Putamen (tissue), 1 donor: ENCODE measurements at regions not wholly inside any gene's neighbourhood (a gene's known extent, or its start where the extent isn't known, plus 50 kb on each side); places are given as distances from the start of the nearest gene placed in this dataset.

ENCODE experiments used
- DNase-seq: peaks from one replicate; pipeline ENCODE4 v3.0.0-alpha.2; 2016; ENCODE audit warnings: low spot score

DNA sequence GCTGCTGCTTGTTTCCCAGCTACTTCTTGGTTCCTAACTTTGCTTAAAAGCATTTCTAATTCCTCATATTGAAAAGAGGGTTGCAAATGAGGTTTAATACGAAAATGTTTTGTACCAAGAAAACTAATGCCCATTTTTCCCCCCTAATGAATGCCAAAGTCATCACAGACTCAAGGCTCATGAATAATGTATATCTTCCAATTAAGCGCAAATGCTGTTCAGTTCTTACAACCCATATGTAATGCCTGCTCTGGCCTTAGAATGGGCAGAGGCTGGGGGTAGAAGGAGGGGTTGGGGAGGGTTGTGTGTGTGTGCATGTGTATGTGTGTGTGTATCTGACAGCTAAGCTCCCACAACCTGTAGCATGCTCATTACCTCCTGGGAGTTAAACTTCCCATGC lies 901.7 kb downstream of the KCNMA1 start:
- peak; percentile 29 for DNase-seq

DNA sequence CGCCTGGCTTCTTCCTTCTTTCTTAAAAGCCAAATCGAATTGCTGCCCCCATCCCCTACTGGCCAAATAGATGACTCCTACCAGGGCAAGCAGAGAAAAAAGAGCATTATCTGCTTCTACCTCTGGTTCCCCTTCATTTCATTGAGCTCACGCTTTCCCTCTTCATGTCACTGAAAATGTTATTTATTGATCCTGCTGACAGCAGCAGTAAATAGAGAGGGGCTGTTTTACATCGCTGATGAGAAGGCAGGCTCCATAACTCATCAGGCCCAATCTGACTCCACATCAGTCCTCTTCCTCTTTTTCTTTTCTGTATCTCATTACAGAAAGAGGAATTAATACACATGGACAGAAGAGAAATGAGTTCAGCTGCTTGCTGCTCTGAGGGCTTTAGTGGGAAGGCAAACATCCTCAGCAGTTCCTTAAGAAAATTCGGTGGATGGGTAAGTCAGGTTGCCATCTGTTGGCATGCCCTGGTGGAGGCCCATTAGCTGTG lies 904.1 kb downstream of the KCNMA1 start:
- no peak for DNase-seq

DNA sequence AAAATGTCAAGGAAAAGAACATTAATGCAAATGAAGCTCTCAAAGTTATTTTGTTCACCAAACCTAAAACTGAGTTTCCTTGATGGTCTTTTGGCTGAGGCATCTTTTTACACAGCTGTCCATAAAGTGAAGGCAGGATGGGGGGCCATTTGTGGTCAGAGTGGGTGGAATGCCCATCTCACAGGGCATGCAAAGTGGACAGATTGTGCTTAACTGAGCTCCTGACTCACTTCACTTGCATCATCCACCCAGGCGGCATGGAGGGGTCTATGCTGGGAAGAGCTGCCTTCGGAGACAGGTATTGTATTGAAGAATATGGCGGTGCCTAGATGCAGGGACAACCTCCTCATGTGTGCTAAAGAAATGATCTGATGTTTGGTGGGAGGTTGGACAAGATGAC lies 905.3 kb downstream of the KCNMA1 start:
- no peak for DNase-seq

DNA sequence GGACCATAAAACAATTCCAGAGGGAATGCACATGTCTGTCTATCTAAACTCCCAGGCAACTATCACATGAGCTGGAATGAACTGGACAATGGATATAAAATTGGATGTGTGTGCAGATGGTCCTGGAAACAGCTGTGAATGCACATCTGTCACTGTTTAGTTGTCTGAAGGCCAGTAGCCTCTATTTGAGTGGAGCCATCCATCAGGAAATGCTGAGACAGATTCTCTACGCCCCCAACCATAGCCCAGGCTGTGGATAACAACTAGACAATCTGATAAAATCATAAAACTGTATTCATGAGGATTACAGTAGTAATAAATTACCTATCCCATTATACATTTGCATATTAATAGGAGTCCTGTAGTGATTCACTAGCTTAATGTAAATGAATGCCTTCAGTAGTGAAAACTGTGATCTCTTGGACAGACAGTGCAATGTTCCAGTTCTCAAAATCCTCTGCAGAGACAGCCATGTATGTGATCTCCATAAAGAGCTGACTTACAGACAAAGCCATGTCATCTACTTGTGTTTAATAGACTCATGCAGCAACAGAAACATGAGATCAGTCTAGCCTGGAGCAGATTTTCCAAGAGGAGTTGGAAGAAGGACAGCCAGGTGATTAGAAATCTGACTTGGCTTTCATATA lies 907.6 kb downstream of the KCNMA1 start:
- no peak for DNase-seq

DNA sequence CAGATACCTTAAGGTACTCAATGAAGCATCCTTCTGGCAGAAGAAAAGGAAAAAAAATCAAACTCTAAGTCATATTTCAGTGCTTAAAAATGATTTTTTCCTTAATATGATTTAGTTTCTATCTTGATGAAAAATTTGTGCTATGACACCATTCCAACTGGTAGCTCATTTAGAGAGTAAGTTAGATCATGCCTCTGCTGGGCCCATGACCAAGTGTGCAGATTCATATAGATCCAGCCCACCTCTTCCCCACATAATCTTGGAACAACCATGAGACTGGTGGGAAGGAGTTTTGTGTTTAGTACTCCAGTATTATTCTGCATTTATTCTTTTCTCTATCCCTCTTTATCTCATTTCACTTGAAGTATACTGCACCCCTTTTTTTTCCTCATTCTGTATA lies 908.3 kb downstream of the KCNMA1 start:
- no peak for DNase-seq

DNA sequence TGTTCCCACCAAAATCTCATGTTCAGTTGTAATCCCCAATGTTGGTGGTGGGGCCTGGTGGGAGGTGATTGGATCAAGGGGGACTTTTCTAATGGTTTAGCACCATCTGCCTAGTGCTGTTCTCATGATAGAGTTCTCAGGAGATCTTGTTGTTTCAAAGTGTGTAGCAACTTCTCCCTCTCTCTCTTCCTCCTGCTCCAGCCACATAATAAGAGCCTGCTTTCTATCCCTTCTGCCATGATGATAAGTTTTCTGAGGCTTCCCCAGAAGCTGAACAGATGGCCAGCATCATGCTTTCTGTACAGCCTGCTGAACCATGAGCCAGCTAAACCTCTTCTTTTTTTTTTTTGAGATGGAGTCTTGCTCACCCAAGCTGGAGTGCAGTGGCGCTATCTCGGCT lies 910.6 kb downstream of the KCNMA1 start:
- no peak for DNase-seq

DNA sequence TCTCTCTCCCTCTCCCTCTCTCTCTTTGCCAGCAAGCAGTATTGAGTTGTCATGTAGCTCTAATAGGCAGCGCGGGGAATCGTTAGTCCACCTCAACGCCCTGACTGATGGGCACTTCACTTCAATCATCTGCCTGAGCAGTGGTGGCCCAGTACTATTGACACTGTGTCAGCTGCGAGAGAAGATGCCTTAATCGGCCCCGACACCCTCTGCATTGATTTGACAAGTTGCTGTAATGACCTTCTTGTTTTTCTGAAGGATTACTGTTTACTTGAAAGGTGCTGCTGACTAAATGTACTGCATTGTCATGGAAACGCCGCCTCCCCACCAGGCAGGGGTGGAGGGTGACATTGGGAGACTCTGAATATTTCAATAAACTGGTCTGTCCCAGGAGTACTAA lies 913.8 kb downstream of the KCNMA1 start:
- no peak for DNase-seq

DNA sequence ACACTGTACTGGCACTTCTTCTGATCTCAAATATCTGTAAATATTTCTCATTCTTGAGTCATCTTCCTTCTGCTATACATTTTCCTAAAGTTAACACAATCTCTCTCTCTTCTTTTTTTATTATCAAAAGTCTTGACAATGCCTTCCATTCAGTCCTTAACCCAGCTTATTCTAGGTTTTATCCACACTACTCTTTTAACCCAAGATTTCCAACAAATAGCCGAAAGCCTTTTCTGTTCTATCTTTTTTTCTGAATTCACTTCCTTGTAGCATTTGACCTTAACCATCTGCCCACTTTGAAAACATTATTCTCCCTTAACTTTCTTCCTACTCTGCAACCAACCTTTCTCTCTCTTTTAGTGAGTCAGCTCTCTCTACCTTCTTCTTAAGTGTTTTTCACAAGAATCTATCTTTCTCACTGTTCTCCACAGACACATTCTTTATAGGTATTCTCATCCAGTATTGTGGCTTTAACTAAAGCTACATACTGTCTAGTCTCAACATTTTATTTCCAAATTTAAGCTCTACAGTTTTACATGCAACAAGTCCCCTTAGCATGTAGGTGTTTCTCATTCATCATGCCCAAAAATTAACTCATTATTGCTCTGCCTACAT lies 915.6 kb downstream of the KCNMA1 start:
- DNase-seq: no peak

DNA sequence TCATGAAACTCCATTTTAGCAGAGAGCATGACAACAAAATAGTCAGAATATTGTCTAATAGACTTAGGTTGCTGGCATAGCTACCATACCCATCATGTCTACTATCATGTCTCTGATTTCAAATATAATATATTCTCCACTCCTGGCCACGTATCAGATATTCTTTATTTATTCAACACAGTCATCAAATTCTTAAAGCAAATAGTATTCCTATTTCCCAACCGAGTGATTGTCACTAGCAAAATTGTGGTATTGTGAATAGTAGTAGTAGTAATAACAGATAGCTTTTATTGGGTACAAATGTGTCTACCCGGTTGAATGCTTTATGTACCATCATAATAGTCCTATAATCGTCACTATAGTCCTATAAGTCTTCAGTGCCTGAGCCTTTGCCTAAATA lies 918.6 kb downstream of the KCNMA1 start:
- DNase-seq: no peak

DNA sequence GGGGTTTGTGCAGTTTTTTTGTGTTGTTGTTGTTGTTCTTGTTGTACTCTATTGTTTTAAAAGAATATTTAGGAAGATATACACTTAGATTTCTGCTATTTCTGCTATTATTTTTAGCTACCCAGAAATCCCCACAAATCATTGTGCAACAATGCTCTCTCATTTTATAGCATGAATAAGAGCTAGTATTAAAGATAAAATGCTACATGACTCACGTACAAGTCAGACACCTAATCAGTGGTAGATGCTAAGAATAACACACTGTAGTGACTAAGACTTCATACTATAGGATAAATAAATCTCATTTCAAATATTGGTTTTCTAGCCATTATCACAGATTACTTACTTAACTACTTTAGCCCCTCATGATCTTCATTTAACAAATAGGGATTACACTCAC lies 920.5 kb downstream of the KCNMA1 start:
- no peak for DNase-seq

DNA sequence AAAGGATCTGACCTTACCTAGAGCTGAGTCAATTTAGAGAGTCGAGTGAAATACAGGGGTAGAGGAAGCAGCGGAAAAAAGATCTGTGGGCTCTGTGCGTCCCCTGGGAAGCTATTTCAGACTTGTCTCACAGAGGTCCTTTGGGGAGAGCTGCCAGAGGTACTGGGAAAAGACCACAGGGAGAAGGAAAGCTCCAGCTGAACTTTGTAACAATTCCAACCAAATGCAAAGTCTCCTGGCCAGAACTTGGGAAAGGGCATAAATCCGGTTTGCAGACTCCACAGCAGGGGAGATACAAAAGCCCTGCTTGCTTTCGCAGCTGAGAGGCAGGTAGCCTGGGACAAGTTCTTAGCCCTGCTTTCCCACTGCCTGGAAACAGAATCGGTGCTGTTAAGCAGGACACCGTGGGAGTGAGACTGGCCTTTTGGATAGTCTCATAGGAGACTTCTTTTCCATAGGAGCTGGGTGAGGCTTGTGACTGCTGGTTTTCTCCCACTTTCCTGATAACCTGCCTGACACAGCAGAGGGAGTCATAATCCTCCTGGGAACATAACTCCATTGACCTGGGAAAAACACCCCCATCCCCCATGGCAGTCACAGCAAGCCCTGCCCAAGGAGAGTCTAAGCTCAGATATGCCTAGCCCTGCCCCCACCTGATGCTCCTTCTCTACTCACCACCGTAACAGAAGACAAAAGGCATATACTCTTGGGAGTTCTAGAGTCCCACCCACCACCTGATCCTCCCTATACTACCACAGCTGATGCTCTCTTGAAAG lies 926.2 kb downstream of the KCNMA1 start:
- DNase-seq: no peak

DNA sequence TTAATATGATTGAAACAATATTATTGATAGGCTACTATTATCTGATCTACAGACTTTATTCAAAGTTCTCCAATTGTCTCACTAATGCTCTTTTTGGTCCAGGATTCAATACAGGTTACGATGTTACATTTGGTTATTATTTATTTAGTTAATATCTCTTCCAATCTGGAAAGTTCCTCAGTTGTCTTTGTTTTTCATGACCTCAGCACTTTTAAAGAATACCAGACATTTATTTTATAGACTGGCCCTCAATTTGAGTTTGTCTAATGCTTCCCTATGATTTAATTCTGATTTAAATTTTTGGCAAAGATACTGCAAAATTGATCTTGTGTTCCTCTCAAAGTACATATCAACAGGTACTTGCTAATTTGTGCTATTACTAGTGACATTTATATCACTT lies 937.4 kb downstream of the KCNMA1 start:
- no peak for DNase-seq

DNA sequence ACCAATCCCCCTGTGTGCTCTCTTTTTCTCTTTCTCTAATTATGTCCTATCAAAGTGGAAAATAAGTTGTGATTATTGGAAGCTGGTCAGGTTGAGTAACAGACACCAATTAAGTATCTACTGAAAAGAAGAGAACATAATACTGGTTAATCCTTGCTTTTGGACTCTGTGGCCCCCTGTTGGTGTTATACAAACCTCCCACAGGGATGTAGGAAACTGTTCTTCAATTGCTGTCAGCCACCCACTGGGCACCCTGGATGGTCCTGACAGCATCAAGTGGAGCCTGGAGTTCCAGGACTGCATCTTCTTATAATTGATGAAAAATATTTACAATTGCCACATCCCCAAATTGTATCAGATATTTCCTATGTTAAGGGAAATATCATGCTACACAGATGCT lies 939.7 kb downstream of the KCNMA1 start:
- no peak for DNase-seq

DNA sequence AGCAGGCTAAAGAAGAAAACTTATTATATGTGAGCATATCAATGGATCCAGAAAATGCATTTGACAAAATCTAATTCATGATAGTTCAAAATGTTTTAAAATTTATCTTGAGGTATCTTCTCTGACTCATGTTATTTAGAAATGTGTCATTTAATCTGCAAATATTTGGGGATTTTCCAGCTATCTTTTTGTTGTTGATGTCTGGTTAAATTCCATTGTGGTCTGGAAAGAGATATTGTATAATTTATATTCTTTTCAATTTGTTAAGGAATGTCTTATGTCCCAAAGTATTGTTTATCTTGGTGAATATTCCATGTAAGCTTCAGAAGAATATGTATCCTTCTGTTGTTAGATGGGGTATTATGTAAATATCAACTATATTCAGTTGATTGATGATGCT lies 942.5 kb downstream of the KCNMA1 start:
- no peak for DNase-seq

DNA sequence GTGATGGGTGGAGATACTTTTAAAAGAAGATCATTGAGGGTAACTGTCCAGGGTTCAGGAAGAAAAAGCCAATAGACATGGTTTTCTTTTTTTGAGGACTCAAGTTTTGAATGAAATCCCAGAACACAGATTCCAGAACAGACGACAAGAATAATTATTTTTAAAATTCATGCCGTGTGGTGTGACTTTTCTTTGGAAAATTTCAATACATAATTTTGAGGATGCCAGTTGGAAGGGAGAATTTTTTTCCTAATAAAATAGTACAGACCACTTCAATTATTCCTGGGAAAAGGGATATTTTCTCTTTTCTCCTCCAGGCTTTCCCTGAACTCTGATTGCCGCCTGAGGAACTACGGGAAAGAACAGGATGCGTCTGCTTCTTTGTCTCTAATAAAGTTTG lies 951.4 kb downstream of the KCNMA1 start:
- no peak for DNase-seq

DNA sequence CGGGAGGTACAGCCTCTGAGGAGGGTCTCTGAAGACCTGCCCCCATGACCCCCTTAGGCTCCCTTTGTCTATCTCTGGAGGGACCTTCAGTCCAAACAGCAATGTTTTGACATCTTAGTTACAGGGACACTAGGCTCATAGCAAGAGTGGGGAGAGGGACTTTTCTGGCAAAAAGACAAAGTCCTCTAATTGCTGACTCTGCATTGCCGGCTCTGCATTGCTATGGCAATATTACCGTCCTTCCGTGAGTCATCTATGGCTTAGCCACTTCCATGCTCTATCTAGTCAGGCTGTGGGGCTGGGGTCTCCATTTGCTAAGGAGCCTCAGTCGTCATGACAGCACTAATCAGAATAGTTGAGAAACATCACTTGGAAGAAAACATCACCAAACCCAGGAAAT lies 952.6 kb downstream of the KCNMA1 start:
- no peak for DNase-seq

DNA sequence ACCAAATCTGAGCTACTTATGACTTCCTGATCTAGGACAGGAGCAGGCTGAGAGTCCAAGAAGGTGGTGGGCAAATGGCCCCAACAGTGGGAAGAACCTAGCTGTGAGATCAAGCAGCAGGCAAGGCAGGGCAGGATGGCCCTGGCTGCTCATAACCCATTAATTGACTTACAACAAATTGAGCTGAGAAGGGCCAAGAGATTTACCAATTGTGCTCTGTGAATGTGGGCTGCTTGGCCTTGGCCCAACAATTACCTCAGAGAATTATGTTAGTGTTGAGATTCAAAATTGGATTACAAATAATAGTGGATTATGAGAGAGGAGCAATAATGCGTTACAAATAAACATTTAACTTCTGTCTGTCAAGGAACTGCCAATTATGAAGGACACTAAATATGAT lies 956.5 kb downstream of the KCNMA1 start:
- no peak for DNase-seq

DNA sequence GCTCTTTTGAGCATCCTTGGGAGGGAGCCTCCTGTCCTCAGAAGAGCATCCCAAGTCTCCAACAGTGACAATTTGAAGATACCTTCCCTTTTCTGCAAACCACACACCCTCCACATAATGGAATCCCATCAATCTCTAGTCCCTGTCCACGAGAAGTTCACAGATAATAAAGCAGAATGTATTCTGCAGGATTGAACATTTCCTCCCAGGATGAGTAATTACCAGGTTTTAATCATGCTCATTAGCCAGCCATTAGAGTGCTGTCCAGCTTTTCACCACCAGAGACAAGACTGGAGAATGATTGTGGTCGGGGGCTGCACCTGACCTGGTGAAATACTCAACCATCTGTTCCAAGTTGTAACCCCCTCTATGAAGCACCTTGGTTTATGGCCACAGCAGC lies 958.6 kb downstream of the KCNMA1 start:
- DNase-seq: no peak

DNA sequence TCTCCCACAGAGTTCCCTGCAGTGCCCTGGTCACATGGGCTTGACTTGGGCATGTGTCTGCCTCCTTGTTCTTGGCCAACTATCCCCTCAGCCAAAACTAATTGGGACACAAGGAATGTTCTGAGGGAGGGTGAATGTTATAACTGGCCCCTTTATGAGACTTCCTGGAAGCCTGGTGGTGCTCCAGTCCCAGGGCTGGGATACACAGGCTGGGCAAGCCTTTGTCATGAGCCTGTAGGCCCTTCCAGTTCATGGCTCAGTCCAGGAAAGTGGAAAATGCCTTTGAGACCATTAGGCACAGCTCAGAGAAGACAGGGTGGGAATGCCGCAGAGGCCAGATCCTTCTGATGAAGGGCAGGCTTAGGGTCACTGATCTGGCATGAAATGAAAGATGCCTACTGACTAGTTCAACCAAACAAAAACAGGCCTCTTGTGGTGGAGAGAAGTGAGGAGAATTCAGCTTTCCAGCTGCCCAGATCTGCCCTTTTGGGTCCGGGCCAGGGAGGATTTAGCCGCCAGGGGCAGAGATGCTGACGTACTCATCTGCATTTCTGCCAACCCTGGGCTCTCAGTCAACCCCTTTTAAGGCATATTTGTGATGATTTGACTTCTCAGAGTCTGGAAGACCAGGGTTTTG lies 961.5 kb downstream of the KCNMA1 start:
- DNase-seq: peak; percentile 64

DNA sequence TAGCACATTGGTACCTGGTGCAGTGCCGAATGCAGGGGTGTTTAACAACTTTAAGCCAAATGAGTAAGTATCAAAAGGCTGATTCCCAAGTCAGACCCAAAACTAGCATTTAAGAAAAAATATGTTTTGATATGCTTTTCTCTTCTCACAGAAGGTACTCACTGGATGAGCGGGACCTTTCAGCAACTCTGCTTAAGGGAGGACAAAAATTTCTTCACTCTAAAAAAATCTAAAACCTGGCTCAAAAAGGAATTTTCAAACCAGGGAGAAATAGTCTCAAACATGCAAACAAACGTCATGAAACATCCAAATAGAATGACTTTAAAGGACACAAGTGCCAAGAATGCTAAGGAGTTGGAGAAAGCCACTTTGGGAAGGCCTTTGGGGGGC lies 962.1 kb downstream of the KCNMA1 start:
- no peak for DNase-seq

DNA sequence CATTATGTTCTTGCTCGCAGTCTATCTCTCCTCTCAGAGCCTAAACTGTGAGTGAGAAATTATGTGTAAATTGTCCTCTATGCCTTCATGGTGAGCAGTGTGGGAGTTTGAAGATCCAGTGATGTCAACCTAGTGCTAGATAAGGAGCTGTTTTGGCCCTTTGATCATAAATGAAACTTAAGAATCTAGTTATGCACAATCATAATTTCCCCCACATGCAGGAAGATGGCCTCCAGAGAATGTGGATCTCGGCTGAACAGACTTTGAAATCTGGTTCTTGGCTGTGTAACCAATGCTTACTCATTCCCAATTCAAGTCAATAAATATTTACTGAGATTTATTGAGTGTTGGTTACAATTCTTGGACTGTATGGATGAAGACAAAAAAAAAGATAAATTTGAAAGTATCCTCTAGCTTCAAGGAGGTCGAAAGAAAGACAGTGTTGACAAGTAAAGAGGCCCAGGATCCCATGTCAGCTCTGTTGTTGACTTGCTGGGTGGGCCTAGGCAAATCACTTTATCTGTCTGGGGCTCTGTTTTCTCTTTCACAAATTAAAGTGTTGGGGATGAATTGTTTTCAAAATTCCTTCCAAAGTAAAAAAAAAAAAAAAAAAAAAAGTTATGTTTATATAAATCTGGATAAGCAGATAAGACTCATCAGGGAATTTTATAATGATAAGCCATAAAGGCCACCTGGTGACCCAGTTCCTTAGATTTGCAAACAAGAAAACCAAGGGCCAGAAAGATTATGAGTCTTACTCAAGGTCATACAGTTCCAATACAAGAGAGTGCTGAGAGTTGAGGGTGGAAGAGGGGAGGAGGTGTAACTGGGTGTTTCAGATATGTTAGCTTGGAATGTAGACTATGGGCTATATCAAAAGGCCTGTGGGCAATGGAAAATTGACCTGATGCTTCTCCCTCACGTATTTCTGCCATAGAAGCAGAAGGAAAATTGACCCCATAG lies 969.9 kb downstream of the KCNMA1 start:
- DNase-seq: no peak

DNA sequence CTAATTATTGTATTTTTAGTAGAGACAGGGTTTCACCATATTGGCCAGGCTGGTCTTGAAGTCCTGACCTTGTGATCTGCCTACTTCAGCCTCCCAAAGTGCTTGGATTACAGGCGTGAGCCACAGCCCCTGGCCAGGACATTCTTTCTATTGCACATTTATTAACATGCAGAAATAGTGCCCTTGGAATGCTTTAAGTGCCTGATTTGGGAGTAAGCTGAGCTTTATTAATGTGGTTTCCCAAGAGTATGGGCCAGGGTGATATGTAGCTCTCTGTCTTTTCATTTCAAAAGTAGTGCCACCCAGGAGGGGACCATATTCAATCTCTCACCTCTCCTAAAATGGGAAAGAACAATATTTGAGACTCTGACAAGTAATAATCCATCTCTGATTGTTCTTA lies 970.7 kb downstream of the KCNMA1 start:
- no peak for DNase-seq
